ENCODE measurements at regions not wholly inside any gene's neighbourhood (a gene's known extent, or its start where the extent isn't known, plus 50 kb on each side); places are given as distances from the start of the nearest gene placed in this dataset.

GRCh38 chr18:1124495-1124894, 219.8 kb downstream of the ADCYAP1 start:
- TF ChIP-seq CTCF (IDR thresholded peaks at IDR 0.05; ENCODE audit: low read depth, low read length) (no peak), POLR2A (IDR thresholded peaks at IDR 0.05; ENCODE audit: extremely low read depth, insufficient read length) (no peak), MAX (IDR thresholded peaks at IDR 0.05; ENCODE audit: low read depth, low read length) (no peak), MYC (IDR thresholded peaks at IDR 0.05; ENCODE audit: low read depth, low read length) (no peak)
